ENCODE measurements at regions not wholly inside any gene's neighbourhood (a gene's known extent, or its start where the extent isn't known, plus 50 kb on each side); places are given as distances from the start of the nearest gene placed in this dataset.
"Not testable (repeated sequence)": the region's sequence is repeated elsewhere in the genome, so short reads cannot be mapped to it uniquely, and the experiment has no call there.

DNA sequence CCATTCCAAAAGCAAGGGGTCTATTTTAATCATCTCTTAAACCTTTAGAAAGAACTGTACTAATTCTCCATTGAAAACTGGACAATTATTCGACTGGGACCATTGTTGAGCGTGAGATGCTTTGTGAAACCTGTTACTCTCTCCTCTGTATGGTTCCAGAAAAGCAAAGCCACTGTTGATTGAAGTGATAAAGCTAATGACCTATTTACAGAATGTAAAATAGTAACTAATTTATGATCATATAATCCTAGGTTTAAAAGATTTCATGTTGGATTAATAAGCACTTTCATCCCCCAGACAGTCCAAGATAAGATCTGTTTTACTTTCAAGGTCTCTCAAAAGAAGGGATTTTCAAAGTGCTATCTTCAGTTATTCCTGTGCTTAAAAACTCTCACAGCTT, 614.5 kb downstream of the TMA16 start:
- WGBS = 92% methylated on average over 2 of the region's 2 CpGs
- Histone ChIP-seq H3K9me3 (ENCODE audit: control insufficient read depth in 2 of 2, insufficient read depth in 1 of 2, low read length in 1 of 2) (no peaks in the 10 kb centered on the region), H3K4me1 (ENCODE audit: control insufficient read depth in 2 of 2, insufficient read depth in 2 of 2, low read length in 2 of 2) (no peaks in the 10 kb centered on the region), H3K36me3 (ENCODE audit: control insufficient read depth in 2 of 2, insufficient read depth in 2 of 2, low read length in 1 of 2) (no peaks in the 10 kb centered on the region), H3K27ac (ENCODE audit: low read depth in 1 of 2, low read length in 1 of 2) (no peak overlapping the region), H3K27me3 (ENCODE audit: control insufficient read depth in 2 of 2, insufficient read depth in 1 of 2, low read length in 1 of 2) (no peaks in the 10 kb centered on the region), H3K4me3 (ENCODE audit: low read length in 2 of 2) (no peak overlapping the region)
- DNase-seq (ENCODE audit: low read depth in 6 of 9, low spot score in 9 of 9) = no peak

DNA sequence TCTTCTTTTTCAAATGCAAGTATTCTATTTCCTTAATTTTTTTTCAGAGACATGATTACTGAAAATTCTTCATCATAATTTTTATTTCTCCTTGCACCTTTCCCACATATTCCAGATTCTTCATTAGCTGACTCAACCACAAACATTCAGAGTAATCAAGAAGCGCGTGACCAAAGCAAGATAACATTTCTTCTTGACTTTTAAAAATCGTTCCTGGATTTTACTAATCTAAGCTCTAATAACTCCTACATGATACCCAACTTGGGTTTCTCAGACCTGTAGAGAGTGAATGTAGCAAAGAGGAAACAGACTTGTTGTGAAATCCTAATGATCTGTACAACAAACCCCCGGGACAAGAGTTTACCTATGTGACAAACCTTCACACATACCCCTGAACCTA, 615.0 kb downstream of the TMA16 start:
- Histone ChIP-seq H3K36me3 (ENCODE audit: control insufficient read depth in 2 of 2, insufficient read depth in 2 of 2, low read length in 1 of 2) (no peaks in the 10 kb centered on the region), H3K27me3 (ENCODE audit: control insufficient read depth in 2 of 2, insufficient read depth in 1 of 2, low read length in 1 of 2) (no peaks in the 10 kb centered on the region), H3K9me3 (ENCODE audit: control insufficient read depth in 2 of 2, insufficient read depth in 1 of 2, low read length in 1 of 2) (no peaks in the 10 kb centered on the region), H3K27ac (ENCODE audit: low read depth in 1 of 2, low read length in 1 of 2) (no peak overlapping the region), H3K4me1 (ENCODE audit: control insufficient read depth in 2 of 2, insufficient read depth in 2 of 2, low read length in 2 of 2) (no peaks in the 10 kb centered on the region), H3K4me3 (ENCODE audit: low read length in 2 of 2) (no peak overlapping the region)
- no peak for DNase-seq (ENCODE audit: low read depth in 6 of 9, low spot score in 9 of 9)
- WGBS = 90% methylated on average over 4 of the region's 4 CpGs

DNA sequence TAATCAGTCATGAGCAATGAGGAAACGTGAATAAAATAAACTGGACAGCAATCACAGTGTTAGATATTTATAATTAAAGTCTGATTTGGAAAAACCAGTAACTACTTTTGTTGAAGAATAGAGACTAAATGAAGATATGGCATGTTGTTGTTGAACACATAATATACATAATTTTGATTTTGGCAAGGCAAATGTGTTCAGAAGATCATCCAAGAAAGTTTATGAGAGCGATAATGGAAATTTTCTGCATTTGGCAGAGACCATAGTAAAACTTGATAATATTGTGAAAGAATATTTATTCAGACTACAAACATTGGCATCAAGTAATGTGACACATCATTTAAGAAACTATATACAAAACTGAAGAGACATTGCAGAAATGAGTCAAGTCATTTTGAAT, 620.7 kb downstream of the TMA16 start:
- no peaks in the 10 kb centered on the region for H3K27me3 ChIP-seq (ENCODE audit: control insufficient read depth in 2 of 2, insufficient read depth in 1 of 2, low read length in 1 of 2)
- 78% methylated on average over 2 of the region's 2 CpGs for WGBS
- no peak for DNase-seq (ENCODE audit: low read depth in 6 of 9, low spot score in 9 of 9)
- no peaks in the 10 kb centered on the region for H3K9me3 ChIP-seq (ENCODE audit: control insufficient read depth in 2 of 2, insufficient read depth in 1 of 2, low read length in 1 of 2)
- no peak overlapping the region for H3K4me3 ChIP-seq (ENCODE audit: low read length in 2 of 2)
- H3K27ac ChIP-seq (ENCODE audit: low read depth in 1 of 2, low read length in 1 of 2) = no peak overlapping the region
- H3K36me3 ChIP-seq (ENCODE audit: control insufficient read depth in 2 of 2, insufficient read depth in 2 of 2, low read length in 1 of 2) = no peaks in the 10 kb centered on the region
- H3K4me1 ChIP-seq (ENCODE audit: control insufficient read depth in 2 of 2, insufficient read depth in 2 of 2, low read length in 2 of 2) = no peaks in the 10 kb centered on the region

DNA sequence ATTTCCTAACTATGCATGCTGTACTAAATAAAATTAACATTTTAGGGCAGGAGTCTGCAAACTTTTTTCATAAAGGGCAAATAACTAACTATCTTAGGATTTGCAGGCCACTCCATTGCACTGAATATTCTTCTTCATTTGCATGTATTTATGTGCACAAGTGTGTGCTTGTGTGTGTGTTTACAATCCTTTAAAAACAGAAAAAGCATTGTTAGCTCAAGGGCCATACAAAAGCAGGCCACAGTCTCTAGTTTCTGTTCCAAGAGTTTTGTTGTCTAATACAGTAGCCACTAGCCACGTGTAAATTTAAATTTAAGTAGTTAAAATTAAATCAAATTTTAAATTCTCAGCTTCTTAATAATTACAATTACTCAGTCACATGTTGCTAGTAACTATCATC, 621.8 kb downstream of the TMA16 start:
- no peaks in the 10 kb centered on the region for H3K4me1 ChIP-seq (ENCODE audit: control insufficient read depth in 2 of 2, insufficient read depth in 2 of 2, low read length in 2 of 2)
- no peak overlapping the region for H3K27ac ChIP-seq (ENCODE audit: low read depth in 1 of 2, low read length in 1 of 2)
- H3K9me3 ChIP-seq (ENCODE audit: control insufficient read depth in 2 of 2, insufficient read depth in 1 of 2, low read length in 1 of 2) = no peaks in the 10 kb centered on the region
- no peaks in the 10 kb centered on the region for H3K36me3 ChIP-seq (ENCODE audit: control insufficient read depth in 2 of 2, insufficient read depth in 2 of 2, low read length in 1 of 2)
- WGBS = 57% methylated on average over 1 of the region's 1 CpG
- no peak overlapping the region for H3K4me3 ChIP-seq (ENCODE audit: low read length in 2 of 2)
- H3K27me3 ChIP-seq (ENCODE audit: control insufficient read depth in 2 of 2, insufficient read depth in 1 of 2, low read length in 1 of 2) = no peaks in the 10 kb centered on the region
- no peak for DNase-seq (ENCODE audit: low read depth in 6 of 9, low spot score in 9 of 9)

DNA sequence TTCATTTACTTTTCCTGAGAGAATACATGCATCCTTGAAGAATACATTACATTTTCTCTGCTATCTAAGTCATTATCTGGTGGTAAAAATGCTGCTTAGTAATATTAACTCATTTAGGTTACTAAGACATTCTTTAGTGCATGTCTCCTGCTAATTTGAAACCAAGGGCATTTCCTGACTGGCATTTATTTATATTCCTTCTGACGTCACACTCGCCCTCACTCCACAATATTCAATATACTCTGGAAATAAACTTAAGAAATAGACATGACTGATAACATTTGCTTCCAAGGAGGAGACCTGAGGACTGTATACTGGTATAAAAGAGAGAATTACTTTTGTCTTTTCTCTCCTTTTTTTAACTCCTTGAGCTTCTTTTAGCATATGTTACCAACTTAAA, 619.5 kb upstream of the SMIM31 start:
- no peaks in the 10 kb centered on the region for H3K36me3 ChIP-seq (ENCODE audit: control insufficient read depth in 2 of 2, insufficient read depth in 2 of 2, low read length in 1 of 2)
- H3K27ac ChIP-seq (ENCODE audit: low read depth in 1 of 2, low read length in 1 of 2) = no peak overlapping the region
- DNase-seq (ENCODE audit: low read depth in 6 of 9, low spot score in 9 of 9) = no peak
- no peaks in the 10 kb centered on the region for H3K9me3 ChIP-seq (ENCODE audit: control insufficient read depth in 2 of 2, insufficient read depth in 1 of 2, low read length in 1 of 2)
- WGBS = 92% methylated on average over 2 of the region's 2 CpGs
- no peaks in the 10 kb centered on the region for H3K27me3 ChIP-seq (ENCODE audit: control insufficient read depth in 2 of 2, insufficient read depth in 1 of 2, low read length in 1 of 2)
- no peaks in the 10 kb centered on the region for H3K4me1 ChIP-seq (ENCODE audit: control insufficient read depth in 2 of 2, insufficient read depth in 2 of 2, low read length in 2 of 2)
- H3K4me3 ChIP-seq (ENCODE audit: low read length in 2 of 2) = no peak overlapping the region

DNA sequence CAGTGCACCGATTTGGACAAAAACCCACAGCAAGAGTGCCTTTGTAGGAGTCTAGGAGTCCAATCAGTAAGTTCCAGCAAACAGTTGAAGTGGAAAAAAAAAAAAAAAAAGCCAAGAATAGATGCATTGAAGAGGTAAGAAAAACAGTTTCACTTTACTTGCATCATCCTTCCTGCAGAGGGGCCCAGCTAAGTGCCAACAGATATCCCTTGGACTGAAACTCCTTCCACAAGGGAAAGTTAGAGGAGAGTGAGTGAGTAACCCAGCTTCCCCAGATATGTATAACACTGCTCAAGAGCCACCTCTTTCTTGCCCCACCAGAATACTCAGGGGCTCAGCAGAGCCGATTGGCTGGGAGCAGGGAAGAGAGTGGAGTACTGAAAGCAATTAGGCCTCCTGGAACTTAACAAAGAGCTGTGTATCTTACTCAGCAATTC, 617.7 kb upstream of the SMIM31 start:
- H3K27ac ChIP-seq (ENCODE audit: low read depth in 1 of 2, low read length in 1 of 2) = no peak overlapping the region
- H3K27me3 ChIP-seq (ENCODE audit: control insufficient read depth in 2 of 2, insufficient read depth in 1 of 2, low read length in 1 of 2) = no peaks in the 10 kb centered on the region
- no peak overlapping the region for H3K4me3 ChIP-seq (ENCODE audit: low read length in 2 of 2)
- no peaks in the 10 kb centered on the region for H3K4me1 ChIP-seq (ENCODE audit: control insufficient read depth in 2 of 2, insufficient read depth in 2 of 2, low read length in 2 of 2)
- no peak for DNase-seq (ENCODE audit: low read depth in 6 of 9, low spot score in 9 of 9)
- H3K36me3 ChIP-seq (ENCODE audit: control insufficient read depth in 2 of 2, insufficient read depth in 2 of 2, low read length in 1 of 2) = no peaks in the 10 kb centered on the region
- no peaks in the 10 kb centered on the region for H3K9me3 ChIP-seq (ENCODE audit: control insufficient read depth in 2 of 2, insufficient read depth in 1 of 2, low read length in 1 of 2)
- WGBS = 87% methylated on average over 2 of the region's 2 CpGs

DNA sequence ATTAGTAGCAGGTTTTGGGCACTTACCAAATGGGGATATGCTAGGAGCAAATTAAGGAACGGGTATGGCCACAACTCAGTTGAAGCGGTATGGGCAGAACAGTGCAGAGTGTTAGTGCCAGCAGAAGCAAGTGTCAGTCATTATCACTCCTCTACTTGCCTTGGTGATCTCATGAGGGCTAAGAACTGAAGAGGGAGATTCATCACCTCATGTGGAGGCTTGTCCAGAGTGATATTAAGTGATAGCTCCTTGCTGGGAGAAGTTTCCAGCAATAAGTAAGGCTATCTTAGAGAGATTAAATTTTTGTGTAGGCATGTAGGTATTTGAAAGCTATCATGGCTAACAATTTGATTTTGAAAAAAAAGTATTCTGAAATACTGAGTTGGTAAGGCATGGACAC, 615.4 kb upstream of the SMIM31 start:
- H3K27ac ChIP-seq (ENCODE audit: low read depth in 1 of 2, low read length in 1 of 2) = no peak overlapping the region
- no peak for DNase-seq (ENCODE audit: low read depth in 6 of 9, low spot score in 9 of 9)
- H3K36me3 ChIP-seq (ENCODE audit: control insufficient read depth in 2 of 2, insufficient read depth in 2 of 2, low read length in 1 of 2) = no peaks in the 10 kb centered on the region
- H3K4me1 ChIP-seq (ENCODE audit: control insufficient read depth in 2 of 2, insufficient read depth in 2 of 2, low read length in 2 of 2) = no peaks in the 10 kb centered on the region
- H3K27me3 ChIP-seq (ENCODE audit: control insufficient read depth in 2 of 2, insufficient read depth in 1 of 2, low read length in 1 of 2) = no peaks in the 10 kb centered on the region
- WGBS = 89% methylated on average over 2 of the region's 2 CpGs
- no peak overlapping the region for H3K4me3 ChIP-seq (ENCODE audit: low read length in 2 of 2)
- peaks cover 0 to 4% of the 10 kb centered on the region in 2 donors for H3K9me3 ChIP-seq (ENCODE audit: control insufficient read depth in 2 of 2, insufficient read depth in 1 of 2, low read length in 1 of 2)

DNA sequence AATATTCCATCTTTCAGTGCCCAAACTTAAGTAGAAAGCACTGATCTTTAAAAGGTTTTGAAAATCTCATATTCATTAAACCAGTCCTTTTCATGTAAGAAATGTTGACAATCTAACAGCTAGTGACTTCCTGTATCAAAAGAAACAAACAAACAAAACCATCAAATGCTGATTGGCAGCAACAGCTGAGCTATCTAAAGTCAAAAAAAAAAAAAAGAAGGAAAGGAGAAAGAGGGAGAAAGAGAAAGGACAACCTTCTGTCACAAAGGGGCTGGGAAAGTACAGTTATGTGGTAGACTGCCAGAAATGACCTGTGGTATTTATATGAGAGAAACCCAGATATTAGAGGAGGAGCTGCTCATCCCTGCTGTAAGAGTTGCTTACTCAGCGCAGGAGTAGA, 614.6 kb upstream of the SMIM31 start:
- no peak for DNase-seq (ENCODE audit: low read depth in 6 of 9, low spot score in 9 of 9)
- H3K27ac ChIP-seq (ENCODE audit: low read depth in 1 of 2, low read length in 1 of 2) = no peak overlapping the region
- no peaks in the 10 kb centered on the region for H3K4me1 ChIP-seq (ENCODE audit: control insufficient read depth in 2 of 2, insufficient read depth in 2 of 2, low read length in 2 of 2)
- H3K36me3 ChIP-seq (ENCODE audit: control insufficient read depth in 2 of 2, insufficient read depth in 2 of 2, low read length in 1 of 2) = no peaks in the 10 kb centered on the region
- 95% methylated on average over 1 of the region's 1 CpG for WGBS
- H3K4me3 ChIP-seq (ENCODE audit: low read length in 2 of 2) = no peak overlapping the region
- H3K9me3 ChIP-seq (ENCODE audit: control insufficient read depth in 2 of 2, insufficient read depth in 1 of 2, low read length in 1 of 2) = peaks cover 0 to 4% of the 10 kb centered on the region in 2 donors
- H3K27me3 ChIP-seq (ENCODE audit: control insufficient read depth in 2 of 2, insufficient read depth in 1 of 2, low read length in 1 of 2) = no peaks in the 10 kb centered on the region

DNA sequence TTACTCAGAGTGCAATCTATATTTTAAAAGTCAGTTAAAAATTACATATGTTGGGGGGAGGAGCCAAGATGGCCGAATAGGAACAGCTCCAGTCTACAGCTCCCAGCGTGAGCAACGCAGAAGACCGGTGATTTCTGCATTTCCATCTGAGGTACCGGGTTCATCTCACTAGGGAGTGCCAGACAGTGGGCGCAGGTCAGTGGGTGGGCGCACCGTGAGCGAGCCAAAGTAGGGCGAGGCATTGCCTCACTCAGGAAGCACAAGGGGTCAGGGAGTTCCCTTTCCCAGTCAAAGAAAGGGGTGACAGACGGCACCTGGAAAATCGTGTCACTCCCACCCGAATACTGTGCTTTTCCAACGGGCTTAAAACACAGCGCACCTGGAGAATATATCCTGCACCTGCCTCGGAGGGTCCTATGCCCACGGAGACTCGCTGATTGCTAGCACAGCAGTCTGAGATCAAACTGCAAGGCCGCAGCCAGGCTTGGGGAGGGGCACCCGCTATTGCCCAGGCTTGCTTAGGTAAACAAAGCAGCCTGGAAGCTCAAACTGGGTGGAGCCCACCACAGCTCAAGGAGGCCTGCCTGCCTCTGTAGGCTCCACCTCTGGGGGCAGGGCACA, 612.1 kb upstream of the SMIM31 start:
- 86% methylated on average over 20 of the region's 20 CpGs for WGBS
- not testable (repeated sequence) for H3K9me3 ChIP-seq (ENCODE audit: control insufficient read depth in 2 of 2, insufficient read depth in 1 of 2, low read length in 1 of 2)

DNA sequence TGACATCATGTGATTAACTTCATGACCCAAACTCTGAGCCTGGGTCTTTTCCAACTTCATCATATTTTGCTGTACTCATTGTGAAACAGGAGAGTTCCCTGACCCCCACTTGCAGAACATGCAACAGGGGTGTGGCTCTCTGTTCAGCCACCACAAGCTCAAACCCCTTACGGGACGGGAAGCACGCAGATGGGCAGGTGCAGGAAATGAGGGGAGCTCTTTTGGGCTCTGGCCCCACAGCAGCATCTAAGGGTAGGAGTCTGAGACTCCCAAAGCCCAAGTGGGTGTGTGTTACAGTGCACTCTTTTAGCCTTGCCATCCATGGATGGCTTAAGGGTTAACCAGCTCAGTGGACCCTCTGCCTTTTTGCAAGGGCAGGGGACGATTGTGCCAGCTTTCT, 599.5 kb upstream of the SMIM31 start:
- H3K4me1 ChIP-seq (ENCODE audit: control insufficient read depth in 2 of 2, insufficient read depth in 2 of 2, low read length in 2 of 2) = no peaks in the 10 kb centered on the region
- no peak overlapping the region for H3K4me3 ChIP-seq (ENCODE audit: low read length in 2 of 2)
- H3K9me3 ChIP-seq (ENCODE audit: control insufficient read depth in 2 of 2, insufficient read depth in 1 of 2, low read length in 1 of 2) = no peaks in the 10 kb centered on the region
- no peaks in the 10 kb centered on the region for H3K27me3 ChIP-seq (ENCODE audit: control insufficient read depth in 2 of 2, insufficient read depth in 1 of 2, low read length in 1 of 2)
- no peaks in the 10 kb centered on the region for H3K36me3 ChIP-seq (ENCODE audit: control insufficient read depth in 2 of 2, insufficient read depth in 2 of 2, low read length in 1 of 2)
- WGBS = 76% methylated on average over 4 of the region's 4 CpGs
- no peak overlapping the region for H3K27ac ChIP-seq (ENCODE audit: low read depth in 1 of 2, low read length in 1 of 2)
- no peak for DNase-seq (ENCODE audit: low read depth in 6 of 9, low spot score in 9 of 9)

More for the DNA sequence above, 612.1 kb upstream of the SMIM31 start:
- not testable (repeated sequence) for DNase-seq (ENCODE audit: low read depth in 6 of 9, low spot score in 9 of 9); H3K4me1 ChIP-seq (ENCODE audit: control insufficient read depth in 2 of 2, insufficient read depth in 2 of 2, low read length in 2 of 2); H3K4me3 ChIP-seq (ENCODE audit: low read length in 2 of 2); H3K36me3 ChIP-seq (ENCODE audit: control insufficient read depth in 2 of 2, insufficient read depth in 2 of 2, low read length in 1 of 2); H3K27ac ChIP-seq (ENCODE audit: low read depth in 1 of 2, low read length in 1 of 2); H3K27me3 ChIP-seq (ENCODE audit: control insufficient read depth in 2 of 2, insufficient read depth in 1 of 2, low read length in 1 of 2)

Measured in thymus (tissue), 11 donors.